ENCODE measurements at regions not wholly inside any gene's neighbourhood (a gene's known extent, or its start where the extent isn't known, plus 50 kb on each side); places are given as distances from the start of the nearest gene placed in this dataset.

DNA sequence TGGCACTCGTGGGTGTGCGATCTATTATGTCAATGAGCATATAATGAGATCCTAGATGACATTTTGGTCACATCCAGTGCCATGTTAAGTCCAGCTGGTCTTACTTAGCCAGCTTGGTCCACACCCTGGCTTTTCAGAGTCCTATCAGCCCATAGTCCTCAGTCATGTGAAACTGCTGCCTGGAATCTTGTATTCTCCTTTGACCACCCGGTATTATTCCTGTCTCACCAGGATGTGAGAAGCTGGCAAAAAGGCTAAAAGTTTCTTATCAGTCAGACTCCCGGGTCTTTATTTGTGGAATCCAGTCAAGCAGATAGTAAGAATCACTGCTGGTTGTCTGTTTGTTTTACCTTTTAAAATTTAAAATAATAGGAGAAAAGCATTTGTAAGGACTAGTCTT lies 705.6 kb upstream of the GHITM start:
- TF ChIP-seq, protein P1, sequence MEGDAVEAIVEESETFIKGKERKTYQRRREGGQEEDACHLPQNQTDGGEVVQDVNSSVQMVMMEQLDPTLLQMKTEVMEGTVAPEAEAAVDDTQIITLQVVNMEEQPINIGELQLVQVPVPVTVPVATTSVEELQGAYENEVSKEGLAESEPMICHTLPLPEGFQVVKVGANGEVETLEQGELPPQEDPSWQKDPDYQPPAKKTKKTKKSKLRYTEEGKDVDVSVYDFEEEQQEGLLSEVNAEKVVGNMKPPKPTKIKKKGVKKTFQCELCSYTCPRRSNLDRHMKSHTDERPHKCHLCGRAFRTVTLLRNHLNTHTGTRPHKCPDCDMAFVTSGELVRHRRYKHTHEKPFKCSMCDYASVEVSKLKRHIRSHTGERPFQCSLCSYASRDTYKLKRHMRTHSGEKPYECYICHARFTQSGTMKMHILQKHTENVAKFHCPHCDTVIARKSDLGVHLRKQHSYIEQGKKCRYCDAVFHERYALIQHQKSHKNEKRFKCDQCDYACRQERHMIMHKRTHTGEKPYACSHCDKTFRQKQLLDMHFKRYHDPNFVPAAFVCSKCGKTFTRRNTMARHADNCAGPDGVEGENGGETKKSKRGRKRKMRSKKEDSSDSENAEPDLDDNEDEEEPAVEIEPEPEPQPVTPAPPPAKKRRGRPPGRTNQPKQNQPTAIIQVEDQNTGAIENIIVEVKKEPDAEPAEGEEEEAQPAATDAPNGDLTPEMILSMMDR (conservative IDR thresholded peaks at IDR 0.05) = no peak
- no peak for TF ChIP-seq EZH2 (IDR thresholded peaks at IDR 0.05; ENCODE audit: low read depth)
